ENCODE measurements at regions not wholly inside any gene's neighbourhood (a gene's known extent, or its start where the extent isn't known, plus 50 kb on each side); places are given as distances from the start of the nearest gene placed in this dataset.

DNA sequence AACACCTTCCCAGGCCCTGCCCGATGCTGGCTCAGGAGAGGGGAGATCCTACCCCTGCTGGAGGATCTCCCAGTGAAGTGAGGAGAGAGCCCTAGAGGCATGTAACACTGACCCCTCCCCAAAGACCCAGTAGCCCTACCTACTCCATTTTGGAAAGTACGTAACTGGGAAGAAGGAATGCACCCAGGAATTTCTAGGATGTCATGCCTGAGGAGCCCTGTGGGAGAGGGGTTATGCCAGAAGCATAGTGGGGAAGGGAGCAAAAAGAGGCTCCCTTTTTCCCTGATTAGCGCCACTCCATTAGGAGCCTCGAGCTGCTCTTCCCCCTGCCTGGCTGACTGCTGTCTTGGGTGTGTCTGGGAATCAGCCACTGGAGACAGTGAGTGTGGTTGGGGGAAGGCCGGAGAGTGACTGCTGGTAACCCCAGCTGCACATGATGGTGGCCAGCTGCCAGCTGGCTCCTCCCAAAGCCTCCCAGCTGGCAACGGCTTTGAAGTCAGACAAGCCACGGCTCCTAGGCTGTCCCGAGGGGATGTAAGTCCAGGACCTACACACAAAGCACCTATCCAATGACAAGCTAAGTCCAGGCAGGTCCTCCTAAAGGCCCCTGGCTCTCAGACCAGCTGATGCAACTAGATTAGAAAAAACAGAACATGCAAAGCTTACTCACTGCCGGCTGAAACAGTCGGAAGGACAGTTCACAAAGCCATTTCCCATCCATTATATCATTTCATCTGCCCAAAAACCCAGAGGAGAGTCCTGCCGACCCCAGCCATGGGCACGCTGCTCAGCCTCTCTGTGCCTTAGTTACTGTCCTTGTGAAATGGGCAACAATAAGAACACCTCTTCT is 136.5 kb upstream of the ABCA1 start:
- TF ChIP-seq POLR2A (IDR thresholded peaks at IDR 0.05; ENCODE audit: low read depth) (no peak), EP300 (IDR thresholded peaks at IDR 0.05) (peak; percentile 56)
- TF ChIP-seq, protein P1, sequence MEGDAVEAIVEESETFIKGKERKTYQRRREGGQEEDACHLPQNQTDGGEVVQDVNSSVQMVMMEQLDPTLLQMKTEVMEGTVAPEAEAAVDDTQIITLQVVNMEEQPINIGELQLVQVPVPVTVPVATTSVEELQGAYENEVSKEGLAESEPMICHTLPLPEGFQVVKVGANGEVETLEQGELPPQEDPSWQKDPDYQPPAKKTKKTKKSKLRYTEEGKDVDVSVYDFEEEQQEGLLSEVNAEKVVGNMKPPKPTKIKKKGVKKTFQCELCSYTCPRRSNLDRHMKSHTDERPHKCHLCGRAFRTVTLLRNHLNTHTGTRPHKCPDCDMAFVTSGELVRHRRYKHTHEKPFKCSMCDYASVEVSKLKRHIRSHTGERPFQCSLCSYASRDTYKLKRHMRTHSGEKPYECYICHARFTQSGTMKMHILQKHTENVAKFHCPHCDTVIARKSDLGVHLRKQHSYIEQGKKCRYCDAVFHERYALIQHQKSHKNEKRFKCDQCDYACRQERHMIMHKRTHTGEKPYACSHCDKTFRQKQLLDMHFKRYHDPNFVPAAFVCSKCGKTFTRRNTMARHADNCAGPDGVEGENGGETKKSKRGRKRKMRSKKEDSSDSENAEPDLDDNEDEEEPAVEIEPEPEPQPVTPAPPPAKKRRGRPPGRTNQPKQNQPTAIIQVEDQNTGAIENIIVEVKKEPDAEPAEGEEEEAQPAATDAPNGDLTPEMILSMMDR (IDR thresholded peaks at IDR 0.05): no peak

Measured in esophagus muscularis mucosa (tissue), 4 donors.